Stimulated activated CD8-positive, alpha-beta memory T cell treated with anti-CD3 and anti-CD28 coated beads, Interleukin-4, amount 100 ng/mL, for 1 hour (primary cell): ENCODE measurements at regions not wholly inside any gene's neighbourhood (a gene's known extent, or its start where the extent isn't known, plus 50 kb on each side); places are given as distances from the start of the nearest gene placed in this dataset.

Experiments used
- DNase-seq, 2 donors: peaks; one replicate each; pipeline ENCODE4 v3.0.0-alpha.2; 2020; ENCODE audit warnings: low read depth in 2 of 2, low spot score in 1 of 2

DNA sequence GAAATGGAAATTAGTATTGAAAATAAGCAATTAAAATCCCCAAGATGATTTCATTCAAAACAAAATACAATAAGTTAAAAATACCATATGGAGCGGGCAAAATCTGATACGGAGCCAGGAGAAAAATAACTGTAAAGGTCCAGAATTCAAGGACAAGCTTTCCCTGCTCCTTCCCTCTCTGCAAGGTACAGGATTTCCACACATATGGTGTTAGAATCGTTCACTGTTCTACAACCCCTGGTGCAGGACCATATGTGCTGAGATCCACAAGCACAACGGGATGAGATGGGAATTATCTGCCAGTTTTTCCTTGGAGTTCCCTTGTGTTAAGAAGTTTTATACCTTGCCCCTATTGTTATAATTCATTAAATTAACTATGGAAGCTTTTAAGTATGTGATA is 94.7 kb upstream of the DMAC1 start:
- no peak for DNase-seq

DNA sequence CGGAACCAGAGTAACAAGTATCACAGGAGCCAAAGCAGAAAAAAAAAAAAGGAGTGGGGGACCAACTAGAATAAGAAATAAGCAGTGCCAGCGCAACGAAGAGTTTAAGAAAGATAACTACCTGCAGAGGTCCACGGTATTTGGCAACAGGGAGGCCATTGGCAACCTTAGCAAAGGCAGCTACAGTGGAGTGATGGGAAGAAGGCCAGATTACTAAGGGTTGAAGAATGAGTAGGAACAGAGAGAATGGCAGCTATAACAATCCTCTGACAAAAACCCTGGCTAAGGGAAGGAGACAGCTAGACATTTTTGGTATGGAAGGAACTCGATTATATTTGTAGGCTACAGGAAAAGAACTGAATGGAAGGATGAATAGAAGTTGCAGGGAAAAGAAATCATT is 93.4 kb upstream of the DMAC1 start:
- no peak for DNase-seq

GRCh38 chr9:7879551-7880245 is 80.1 kb upstream of the DMAC1 start:
- no peak for DNase-seq

DNA sequence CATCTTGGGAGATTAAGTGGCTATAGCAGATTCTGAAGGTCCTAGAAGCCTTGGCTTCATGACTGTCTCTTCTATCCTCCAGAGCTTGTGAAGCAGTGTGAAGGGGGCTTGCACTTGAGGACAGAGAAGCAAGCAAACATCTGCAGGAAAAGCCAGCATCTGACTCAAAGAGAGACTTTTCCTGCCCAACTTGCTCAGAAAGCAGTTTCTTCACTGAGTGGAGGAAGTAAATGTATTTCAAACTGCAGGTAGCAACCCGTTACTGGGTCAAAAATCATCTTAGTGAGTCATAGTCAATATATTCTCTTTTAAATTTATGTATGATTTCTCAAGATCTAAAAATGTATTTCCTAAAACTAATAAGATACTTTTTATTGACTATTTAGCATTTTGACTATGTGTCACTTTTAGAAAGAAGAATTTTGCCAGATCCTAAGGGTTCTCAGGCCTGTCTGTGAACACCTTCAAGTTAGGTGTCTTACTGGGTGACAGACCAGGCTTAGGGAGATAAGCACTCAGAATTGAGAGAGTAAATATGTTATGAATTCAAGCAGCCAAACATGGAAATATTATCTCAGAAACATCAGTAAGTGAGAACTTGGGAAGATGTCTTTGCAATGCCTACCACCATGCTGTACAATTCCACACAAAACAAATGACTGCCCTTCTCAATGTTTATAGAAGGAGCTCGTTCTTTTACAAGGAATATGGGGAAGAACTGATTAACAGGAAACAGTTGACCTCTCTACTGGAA is 72.6 kb upstream of the DMAC1 start:
- no peak for DNase-seq

DNA sequence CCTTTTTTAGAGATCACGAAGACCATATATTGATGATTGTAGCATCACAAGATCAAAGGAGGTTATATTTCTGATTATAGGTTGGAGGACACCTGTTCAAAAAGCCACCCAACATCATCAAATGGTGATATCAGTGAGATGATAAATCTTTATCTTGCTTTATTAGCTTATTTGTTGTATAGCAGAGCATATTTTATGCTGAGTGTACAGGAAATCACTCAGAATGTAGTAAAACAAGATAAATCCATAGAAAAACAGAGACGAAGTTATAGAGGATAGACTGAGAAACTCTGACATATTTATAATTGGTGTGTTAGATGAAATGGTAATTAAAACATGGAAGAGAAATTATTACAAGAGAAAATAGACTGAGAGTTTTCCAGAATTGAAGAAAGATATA is 69.8 kb upstream of the DMAC1 start:
- DNase-seq = no peak

DNA sequence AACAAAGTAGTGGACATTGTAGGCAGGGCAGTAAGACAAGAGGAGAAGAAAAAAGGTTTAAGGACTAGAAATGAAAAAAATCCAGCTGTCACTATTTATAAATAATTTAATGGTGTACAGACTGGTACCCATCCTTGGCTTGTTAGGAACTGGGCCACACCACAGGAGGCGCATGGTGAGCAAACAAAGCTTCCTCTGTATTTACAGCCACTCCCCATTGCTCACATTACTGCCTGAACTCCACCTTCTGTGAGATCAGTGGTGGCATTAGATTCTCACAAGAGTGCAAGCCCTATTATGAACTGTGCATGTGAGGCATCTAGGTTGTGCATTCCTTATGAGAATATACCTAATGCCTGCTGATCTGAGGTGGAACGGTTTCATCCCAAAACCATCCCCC is 62.6 kb upstream of the DMAC1 start:
- DNase-seq = no peak

- DNase-seq = no peak
Observed at GRCh38 chr9:7861086-7861485, 61.5 kb upstream of the DMAC1 start.

GRCh38 chr9:7860335-7860709 is 60.7 kb upstream of the DMAC1 start:
- DNase-seq = no peak

DNA sequence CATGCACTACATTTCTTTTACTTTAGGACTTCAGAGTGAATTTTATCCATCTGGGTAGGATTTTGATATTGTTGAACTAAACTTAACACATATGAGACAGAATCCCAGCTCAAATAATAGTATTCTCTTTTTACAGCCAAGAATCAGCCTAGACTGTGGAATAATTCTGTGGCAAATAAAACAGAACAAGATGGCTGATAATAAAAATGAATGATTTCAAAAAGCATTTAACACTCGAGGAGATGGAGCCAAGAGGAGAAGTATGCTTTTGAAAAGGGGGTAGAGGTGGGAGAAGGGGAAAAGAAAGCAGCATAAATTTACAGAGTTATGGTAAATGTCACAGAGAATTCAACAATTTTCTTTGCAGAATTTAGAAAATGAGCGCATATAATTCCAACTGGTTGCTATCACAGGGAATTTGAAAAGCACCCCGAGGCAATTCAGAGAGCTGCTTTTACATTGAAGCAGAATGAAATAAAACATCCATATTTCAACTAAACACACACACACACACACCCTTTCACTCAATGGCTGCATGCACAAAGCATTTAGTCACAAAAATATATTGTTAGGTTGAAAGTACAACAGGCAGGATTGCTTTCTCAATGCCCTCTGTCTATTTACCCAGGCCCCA is 60.2 kb upstream of the DMAC1 start:
- DNase-seq = no peak

DNA sequence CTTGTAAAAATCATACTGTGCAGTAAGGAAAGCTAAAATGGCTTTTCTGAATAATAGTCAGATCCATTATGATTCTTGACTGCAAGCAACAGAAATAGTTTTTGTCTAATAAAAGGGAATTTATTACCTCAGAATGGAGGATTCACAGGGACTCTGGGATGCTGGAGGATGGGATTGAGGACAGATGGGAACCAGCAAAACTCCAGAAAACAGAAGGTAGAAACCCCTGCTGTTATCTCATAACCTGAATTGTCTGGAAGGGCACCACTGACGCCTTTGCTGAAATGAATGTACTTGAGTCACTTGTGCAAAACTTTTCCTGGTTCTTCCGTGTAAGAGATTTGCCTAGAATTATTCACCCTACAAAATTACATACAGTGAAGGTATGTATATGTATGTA is 58.6 kb upstream of the DMAC1 start:
- no peak for DNase-seq

DNA sequence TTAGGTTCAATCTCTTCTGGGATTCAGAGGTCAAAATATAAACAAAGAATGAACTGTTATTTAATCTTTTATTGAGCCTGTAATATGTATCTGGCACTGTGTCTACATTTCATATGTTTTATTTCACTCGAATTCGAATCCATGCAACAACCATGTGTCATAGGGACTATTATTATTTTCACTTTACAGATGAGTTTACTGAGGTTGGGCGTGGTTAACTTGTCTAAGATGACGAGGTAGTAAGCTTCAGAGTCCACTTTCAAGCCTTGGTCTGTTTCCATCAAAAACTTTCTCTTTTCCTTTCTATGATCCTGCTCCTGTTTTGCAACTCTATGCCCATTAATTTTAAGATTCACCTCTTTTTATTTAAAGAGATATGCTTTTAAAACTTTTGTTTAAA is 55.2 kb upstream of the DMAC1 start:
- no peak for DNase-seq
